ENCODE measurements at regions not wholly inside any gene's neighbourhood (a gene's known extent, or its start where the extent isn't known, plus 50 kb on each side); places are given as distances from the start of the nearest gene placed in this dataset.

DNA sequence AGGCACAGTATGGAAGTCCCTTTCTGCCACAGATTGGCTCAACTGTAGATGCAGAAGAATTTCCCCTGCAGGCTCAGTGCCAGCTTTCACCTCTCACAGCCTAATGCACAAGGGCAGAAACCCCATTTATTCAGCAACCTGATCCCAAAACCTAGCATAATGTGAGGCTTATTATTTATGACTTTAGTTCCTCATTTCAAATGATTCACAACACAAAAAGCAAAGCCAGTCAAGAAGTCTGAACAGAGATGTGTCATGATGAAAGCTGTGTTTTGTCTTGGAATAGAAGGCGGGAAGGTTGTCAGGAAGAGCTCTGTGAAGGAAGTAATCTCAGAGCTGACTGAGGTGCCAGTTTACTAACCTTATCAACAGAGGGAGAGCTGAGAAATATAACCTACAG is 369.7 kb downstream of the LRRC70 start:
- DNase-seq (ENCODE audit: extremely low spot score, unreplicated experiment), result no peak
- no peak overlapping the region for H3K4me3 Mint-ChIP-seq
- no peaks in the 10 kb centered on the region for H3K9me3 Mint-ChIP-seq
- H3K27me3 Mint-ChIP-seq, result no peaks in the 10 kb centered on the region
- peaks cover 3% of the 10 kb centered on the region for H3K4me1 Mint-ChIP-seq (ENCODE audit: unreplicated experiment)
- no peaks in the 10 kb centered on the region for H3K36me3 Mint-ChIP-seq
- no peak overlapping the region for H3K27ac Mint-ChIP-seq
- TF ChIP-seq, protein P1, sequence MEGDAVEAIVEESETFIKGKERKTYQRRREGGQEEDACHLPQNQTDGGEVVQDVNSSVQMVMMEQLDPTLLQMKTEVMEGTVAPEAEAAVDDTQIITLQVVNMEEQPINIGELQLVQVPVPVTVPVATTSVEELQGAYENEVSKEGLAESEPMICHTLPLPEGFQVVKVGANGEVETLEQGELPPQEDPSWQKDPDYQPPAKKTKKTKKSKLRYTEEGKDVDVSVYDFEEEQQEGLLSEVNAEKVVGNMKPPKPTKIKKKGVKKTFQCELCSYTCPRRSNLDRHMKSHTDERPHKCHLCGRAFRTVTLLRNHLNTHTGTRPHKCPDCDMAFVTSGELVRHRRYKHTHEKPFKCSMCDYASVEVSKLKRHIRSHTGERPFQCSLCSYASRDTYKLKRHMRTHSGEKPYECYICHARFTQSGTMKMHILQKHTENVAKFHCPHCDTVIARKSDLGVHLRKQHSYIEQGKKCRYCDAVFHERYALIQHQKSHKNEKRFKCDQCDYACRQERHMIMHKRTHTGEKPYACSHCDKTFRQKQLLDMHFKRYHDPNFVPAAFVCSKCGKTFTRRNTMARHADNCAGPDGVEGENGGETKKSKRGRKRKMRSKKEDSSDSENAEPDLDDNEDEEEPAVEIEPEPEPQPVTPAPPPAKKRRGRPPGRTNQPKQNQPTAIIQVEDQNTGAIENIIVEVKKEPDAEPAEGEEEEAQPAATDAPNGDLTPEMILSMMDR (conservative IDR thresholded peaks at IDR 0.05), result no peak

DNA sequence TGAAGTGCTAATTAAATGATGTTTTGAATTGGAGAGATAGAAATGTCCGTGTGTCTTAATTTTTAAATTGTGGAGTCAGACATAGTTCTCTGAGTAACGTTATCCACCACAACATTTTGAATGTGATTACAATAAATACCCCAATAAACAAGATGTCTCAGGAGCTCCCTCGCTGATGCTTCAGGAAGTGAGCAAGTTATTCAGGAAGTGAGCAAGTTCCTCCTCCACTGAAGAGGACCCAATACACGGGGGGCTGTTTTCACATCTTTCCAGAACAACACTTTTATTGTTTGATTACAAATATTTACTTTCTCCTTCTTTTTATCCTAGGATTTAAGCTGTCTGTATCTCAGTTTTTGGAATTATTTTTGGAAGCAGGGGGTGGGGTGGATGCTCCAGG is 363.8 kb downstream of the LRRC70 start:
- H3K4me3 Mint-ChIP-seq, result no peak overlapping the region
- no peak overlapping the region for H3K27ac Mint-ChIP-seq
- no peaks in the 10 kb centered on the region for H3K27me3 Mint-ChIP-seq
- no peak for DNase-seq (ENCODE audit: extremely low spot score, unreplicated experiment)
- no peaks in the 10 kb centered on the region for H3K36me3 Mint-ChIP-seq
- TF ChIP-seq, protein P1 (conservative IDR thresholded peaks at IDR 0.05), result no peak
- no peaks in the 10 kb centered on the region for H3K9me3 Mint-ChIP-seq
- H3K4me1 Mint-ChIP-seq (ENCODE audit: unreplicated experiment), result peaks cover 9% of the 10 kb centered on the region

DNA sequence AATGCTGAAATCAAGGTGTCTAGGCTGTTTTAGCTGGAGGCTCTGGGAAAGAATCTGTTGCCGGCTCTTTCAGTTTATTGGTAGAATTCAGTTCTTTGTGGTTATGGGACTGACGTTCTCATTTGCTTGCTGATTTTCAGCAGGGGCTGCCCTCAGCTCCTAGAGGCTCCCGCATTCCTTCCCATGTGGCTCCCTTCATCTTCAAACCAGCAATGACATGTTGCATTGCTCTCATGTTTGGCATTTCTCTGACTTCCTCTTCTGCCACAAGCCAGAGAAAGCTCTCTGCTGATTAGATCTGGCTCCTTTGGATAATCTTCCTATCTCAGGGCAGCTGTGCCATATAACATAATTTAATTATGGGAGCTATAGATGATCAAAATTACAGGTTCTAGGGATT is 360.3 kb downstream of the LRRC70 start:
- DNase-seq (ENCODE audit: extremely low spot score, unreplicated experiment), result no peak
- TF ChIP-seq, protein P1 (conservative IDR thresholded peaks at IDR 0.05), result no peak
- no peaks in the 10 kb centered on the region for H3K36me3 Mint-ChIP-seq
- H3K4me3 Mint-ChIP-seq, result no peak overlapping the region
- no peaks in the 10 kb centered on the region for H3K9me3 Mint-ChIP-seq
- H3K27me3 Mint-ChIP-seq, result no peaks in the 10 kb centered on the region
- peaks cover 9% of the 10 kb centered on the region for H3K4me1 Mint-ChIP-seq (ENCODE audit: unreplicated experiment)
- H3K27ac Mint-ChIP-seq, result no peak overlapping the region

DNA sequence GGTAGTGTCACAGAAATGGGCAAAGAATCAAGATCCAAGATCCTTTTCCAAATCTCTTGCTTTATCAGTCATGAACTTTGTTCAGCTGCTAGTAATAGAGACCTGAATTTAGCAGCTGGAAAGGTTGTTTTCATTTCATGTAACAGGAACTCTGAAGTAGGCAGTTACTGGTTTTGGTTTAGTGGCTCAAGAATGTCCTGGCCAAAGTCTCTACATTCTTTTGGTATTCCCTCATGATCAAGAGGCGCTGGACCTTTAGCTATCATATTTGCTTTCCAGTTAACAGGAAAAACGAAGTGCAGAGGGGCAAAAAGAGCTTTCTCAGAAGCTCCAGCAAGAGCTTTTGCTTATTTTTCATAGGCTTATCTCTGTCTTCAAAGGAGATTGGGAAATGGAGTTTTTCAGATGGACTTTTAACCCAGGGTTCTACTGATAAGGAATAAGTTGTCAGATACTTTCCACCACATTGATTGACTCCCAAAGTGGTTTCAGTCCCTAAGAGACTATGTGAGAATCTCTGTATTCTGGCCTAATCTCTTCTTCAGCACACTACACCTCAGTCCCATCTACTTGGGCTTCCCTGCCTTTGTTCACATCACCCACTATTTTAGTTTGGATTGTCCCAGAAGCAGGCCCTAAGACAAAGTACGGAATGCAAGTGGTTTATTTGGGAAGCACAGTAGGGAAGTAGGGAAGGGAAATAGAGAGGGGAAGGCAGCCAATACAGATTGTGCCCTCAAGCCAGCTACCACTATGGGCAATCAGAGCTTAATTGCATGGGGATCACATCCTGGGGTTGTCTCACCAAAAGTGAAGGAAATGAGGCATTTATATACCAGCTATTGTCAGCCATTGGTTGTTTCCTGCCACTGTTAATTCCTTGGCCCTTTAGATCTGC is 359.3 kb downstream of the LRRC70 start:
- H3K27me3 Mint-ChIP-seq, result no peaks in the 10 kb centered on the region
- no peaks in the 10 kb centered on the region for H3K36me3 Mint-ChIP-seq
- H3K4me1 Mint-ChIP-seq (ENCODE audit: unreplicated experiment), result peaks cover 5% of the 10 kb centered on the region
- H3K27ac Mint-ChIP-seq, result no peak overlapping the region
- H3K4me3 Mint-ChIP-seq, result no peak overlapping the region
- TF ChIP-seq, protein P1 (conservative IDR thresholded peaks at IDR 0.05), result no peak
- no peak for DNase-seq (ENCODE audit: extremely low spot score, unreplicated experiment)
- no peaks in the 10 kb centered on the region for H3K9me3 Mint-ChIP-seq

DNA sequence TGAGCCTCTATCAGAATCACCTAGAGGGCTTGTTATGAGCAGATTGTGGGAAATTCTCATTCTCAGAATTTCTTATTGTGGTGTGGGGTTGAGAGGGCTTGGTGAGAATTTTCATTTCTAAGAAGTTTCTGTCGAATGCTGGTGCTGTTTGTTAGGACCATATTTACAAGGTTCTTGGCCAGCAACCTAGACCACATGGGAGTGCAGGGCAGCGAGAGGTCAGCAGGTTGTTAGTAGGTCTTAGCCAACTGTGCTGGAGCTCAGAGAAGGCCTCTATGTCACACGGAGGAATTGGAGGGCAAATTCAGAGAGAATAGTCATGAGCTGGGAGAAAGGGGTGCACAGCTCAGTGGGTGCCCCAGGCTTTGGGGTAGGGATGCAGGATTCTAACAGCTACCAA is 357.0 kb downstream of the LRRC70 start:
- Mint-ChIP-seq H3K4me1 (ENCODE audit: unreplicated experiment) (no peaks in the 10 kb centered on the region), H3K27me3 (no peaks in the 10 kb centered on the region), H3K4me3 (no peak overlapping the region), H3K36me3 (no peaks in the 10 kb centered on the region), H3K9me3 (no peaks in the 10 kb centered on the region), H3K27ac (no peak overlapping the region)
- TF ChIP-seq, protein P1 (conservative IDR thresholded peaks at IDR 0.05), result no peak
- no peak for DNase-seq (ENCODE audit: extremely low spot score, unreplicated experiment)

Data from type B pancreatic cell (in vitro differentiated cells).